Upper lobe of left lung (tissue), 4 donors: ENCODE measurements at regions not wholly inside any gene's neighbourhood (a gene's known extent, or its start where the extent isn't known, plus 50 kb on each side); places are given as distances from the start of the nearest gene placed in this dataset.

Source experiments
- EP300 ChIP-seq, 4 donors: sonication (generic); formaldehyde crosslinking; IDR thresholded peaks; one replicate each; pipeline ENCODE4 v1.5.1; 2017; ENCODE audit warnings: antibody characterized with exemption in 4 of 4, control low read depth in 2 of 4
- POLR2A ChIP-seq, 4 donors: fragments of 450-650 bp; IDR thresholded peaks; one replicate each; pipeline ENCODE4 v1.5.1; 2016 to 2017; ENCODE audit warnings: antibody characterized with exemption in 4 of 4, mild to moderate bottlenecking in 2 of 4
- TF ChIP-seq, protein P1 (sequence below), 6 experiments: fragments of 450-650 bp in 4 of 6; fragments of 200-600 bp in 2 of 6; sonication (generic) in 2 of 6; IDR thresholded peaks; one replicate each; pipeline ENCODE4 v1.5.1; 2016 to 2019; ENCODE audit warnings: antibody characterized with exemption in 6 of 6

DNA sequence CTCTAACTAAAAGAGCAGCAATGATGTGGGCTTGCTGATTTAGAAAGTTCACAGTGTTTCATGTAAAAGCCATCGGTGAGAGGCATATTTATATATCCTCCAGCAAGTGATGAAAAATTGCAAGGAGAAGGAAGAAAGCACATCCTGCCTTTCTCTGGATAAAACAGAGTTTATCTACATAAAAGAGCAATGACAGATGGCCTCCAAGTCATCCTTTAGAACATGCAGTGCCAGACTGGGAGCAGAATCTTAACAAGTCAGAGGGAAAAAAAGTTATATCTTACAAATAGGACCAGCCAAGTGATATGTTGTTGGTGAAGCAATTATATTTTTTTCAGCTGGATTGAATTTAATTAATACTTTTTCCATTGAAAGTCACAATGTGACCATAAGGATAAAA is 253.8 kb upstream of the MGMT start:
- TF ChIP-seq, protein P1, sequence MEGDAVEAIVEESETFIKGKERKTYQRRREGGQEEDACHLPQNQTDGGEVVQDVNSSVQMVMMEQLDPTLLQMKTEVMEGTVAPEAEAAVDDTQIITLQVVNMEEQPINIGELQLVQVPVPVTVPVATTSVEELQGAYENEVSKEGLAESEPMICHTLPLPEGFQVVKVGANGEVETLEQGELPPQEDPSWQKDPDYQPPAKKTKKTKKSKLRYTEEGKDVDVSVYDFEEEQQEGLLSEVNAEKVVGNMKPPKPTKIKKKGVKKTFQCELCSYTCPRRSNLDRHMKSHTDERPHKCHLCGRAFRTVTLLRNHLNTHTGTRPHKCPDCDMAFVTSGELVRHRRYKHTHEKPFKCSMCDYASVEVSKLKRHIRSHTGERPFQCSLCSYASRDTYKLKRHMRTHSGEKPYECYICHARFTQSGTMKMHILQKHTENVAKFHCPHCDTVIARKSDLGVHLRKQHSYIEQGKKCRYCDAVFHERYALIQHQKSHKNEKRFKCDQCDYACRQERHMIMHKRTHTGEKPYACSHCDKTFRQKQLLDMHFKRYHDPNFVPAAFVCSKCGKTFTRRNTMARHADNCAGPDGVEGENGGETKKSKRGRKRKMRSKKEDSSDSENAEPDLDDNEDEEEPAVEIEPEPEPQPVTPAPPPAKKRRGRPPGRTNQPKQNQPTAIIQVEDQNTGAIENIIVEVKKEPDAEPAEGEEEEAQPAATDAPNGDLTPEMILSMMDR (IDR thresholded peaks at IDR 0.05) = no peak
- TF ChIP-seq EP300 (IDR thresholded peaks at IDR 0.05) = no peak
- no peak for TF ChIP-seq POLR2A (IDR thresholded peaks at IDR 0.05)
